ENCODE measurements at regions not wholly inside any gene's neighbourhood (a gene's known extent, or its start where the extent isn't known, plus 50 kb on each side); places are given as distances from the start of the nearest gene placed in this dataset.
"Not testable (repeated sequence)": the region's sequence is repeated elsewhere in the genome, so short reads cannot be mapped to it uniquely, and the experiment has no call there.

DNA sequence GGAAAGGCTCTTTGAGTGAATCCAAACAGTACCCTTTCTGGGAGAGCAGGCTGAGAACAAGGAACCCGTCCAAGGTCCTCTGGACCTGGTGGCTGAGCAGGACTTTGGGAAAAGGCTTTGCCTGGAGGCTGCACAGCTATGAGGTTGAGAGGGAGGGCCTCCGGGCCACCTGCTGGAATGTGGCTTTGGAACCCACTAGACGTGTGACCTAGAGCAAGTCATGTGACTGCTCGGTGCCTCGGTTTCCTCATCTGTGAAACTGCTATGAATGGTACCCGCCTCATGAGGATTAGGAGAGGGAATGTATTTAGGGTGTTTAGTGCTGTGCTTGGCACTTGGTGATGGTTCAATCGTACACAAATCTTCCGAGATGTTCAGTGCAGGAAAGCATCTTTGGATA lies 50.4 kb downstream of the HAPSTR1 start:
- DNase-seq (ENCODE audit: low spot score), result no peak

DNA sequence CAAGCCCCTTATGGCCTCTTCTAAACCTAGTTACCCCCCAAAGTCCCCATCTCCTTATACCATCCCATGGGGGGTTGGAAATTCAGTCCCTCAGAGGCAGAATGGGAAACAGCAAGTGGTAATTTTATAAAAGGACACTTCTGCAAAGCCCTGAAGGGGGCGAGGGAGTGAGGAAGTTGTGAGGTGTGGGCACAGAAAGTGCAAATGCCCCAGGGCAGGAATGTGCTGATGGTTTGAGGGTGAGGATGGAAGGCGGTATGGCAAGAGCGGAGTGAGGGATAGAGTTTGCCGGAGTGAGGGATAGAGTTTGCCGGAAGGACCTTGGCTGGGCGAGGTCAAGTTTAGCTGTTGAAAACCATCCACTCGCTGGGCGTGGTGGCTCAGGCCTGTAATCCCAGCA lies 52.7 kb downstream of the HAPSTR1 start:
- no peak for DNase-seq (ENCODE audit: low spot score)

DNA sequence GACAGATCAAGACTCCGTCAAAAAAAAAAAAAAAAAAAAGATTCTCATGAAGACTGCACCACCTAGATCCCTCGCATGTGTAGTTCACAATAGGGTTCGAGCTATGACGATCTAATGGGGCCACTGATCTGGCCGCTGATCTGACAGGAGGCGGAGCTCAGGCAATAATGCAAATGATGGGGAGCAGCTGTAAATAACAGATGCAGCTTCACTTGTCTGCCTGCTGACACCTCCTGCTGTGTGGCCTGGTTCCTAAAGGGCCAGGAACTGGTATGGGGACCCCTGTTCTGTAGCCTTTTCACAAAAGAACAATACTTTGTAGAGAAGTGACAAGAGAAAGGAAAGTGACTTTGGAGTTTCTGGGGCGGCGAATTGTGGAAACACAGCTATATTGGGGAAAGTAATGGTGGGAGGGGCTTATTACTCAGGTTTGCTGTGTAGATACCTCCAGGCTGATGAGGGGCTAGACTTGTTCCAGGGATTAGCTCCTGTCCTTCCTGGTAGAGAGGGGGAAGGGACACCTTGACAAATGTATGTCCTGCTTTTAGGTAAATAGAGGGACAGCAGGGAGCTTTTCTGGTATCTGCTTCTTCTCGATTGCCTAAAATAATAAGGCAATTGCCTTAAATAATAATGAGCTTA lies 57.1 kb downstream of the HAPSTR1 start:
- no peak for DNase-seq (ENCODE audit: low spot score)

DNA sequence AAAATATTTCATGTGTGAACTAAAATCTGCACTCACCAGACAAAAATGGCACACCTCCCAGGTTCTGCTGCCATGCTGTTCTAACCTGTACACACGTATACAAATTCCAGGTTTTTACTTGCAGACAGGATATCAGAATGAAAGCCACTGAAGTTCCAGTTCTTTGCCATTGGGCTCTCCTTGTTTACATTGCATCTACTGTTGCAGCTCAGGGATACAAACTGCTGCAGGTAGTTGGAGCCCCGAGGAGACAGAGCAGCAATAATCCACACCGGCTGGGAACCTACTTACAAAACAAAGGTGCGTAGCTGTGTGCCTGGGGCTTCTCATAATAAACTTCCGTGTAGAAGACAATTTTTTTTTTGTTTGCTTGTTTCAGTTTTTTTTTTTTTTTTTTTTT lies 59.6 kb downstream of the HAPSTR1 start:
- DNase-seq (ENCODE audit: low spot score), result no peak

GRCh38 chr16:9151597-9151996 lies 60.2 kb downstream of the HAPSTR1 start:
- peak; percentile 34 for DNase-seq (ENCODE audit: low spot score)

DNA sequence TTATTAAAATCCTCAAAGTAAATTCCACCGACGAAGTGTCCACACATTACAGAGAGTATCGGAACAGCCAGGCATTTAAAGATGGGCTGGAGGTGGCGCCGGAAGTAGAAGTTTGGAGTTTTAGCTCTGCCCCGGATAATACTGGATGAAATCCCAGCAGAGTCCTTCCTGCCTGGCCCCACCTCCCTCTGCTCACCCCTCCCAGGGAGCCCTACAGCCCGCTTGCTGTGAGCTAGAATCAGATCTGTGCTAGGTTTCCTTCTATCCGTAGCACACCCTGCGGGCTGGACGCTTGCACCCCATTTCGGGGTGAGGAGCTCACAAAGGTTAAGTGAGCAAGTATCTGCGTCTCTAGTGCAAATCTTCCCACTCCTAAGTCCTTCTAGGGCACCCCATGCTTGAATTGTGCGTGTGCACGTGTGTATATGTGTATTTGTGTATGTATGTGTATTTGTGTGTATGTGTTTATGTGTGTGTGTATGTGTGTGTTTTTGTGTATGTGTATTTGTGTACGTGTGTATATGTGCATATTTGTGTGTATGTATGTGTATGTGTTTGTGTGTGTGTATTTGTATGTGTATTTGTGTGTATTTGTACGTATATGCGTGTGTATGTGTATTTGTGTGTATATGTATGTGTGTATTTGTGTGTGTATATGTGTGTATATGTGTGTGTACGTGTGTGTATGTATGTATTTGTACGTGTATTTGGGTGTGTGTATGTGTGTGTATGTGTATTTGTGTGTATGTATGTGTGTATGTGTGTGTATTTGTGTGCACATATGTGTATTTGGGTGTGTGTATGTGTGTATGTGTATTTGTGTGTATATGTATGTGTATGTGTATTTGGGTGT lies 61.4 kb downstream of the HAPSTR1 start:
- DNase-seq (ENCODE audit: low spot score), result no peak

GRCh38 chr16:9153502-9153864 lies 62.0 kb downstream of the HAPSTR1 start:
- DNase-seq (ENCODE audit: low spot score), result no peak

DNA sequence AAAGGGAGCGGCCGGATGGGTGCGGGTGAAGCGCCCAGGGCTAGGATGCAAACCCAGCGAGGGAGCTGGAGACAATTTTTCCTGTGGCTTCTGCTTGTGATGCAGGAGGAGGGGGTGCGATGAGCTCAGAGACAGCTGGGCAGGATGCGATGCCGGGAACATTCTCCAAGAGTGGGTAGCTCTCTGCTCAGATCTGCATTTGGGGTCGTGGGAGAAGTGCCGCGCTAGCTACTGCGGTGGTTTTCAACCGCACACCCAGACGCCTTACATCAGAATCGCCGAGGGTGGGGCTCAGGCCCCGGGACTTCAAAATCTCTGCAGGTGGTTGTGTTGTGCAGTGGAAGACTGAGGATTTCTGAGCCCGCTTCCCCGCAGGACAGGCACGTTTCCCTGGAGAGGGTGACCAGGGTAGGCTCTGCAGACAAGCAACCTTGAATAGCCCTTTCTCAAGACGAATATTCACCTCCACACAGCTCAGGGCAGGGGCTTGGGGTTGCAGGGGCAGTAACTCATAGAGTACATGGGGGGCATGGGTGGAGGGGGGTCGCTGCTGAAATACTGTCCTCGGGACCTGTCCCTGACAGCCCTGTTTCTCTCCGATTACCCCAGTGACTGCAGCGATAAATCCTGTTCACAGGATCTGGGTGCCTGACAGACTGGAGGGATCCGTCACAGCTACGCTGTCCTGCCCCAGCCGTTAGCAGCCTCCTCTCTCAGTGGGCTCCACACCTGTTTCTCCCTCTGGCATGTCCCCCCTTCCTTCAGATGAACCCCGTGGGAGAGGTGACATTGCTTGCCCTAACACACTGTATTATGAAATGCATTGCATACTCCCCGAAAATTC lies 63.3 kb downstream of the HAPSTR1 start:
- DNase-seq (ENCODE audit: low spot score), result no peak

DNA sequence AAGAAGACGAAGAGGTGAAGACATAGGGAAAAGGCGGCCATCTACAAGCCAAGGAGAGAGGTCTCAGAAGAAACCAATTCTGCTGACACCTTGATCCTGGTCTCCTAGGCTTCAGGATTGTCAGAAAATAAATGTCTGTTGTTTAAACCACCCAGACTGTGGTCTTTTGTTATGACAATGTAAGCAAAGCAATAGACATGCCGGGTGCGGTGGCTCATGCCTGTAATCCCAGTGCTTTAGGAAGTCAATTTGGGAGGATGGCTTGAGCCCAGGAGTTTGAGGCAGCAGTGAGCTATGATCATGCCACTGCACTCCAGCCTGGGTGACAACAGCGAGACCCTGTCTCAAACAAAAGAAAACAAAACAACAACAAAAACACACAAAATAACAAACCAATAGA lies 64.4 kb downstream of the HAPSTR1 start:
- no peak for DNase-seq (ENCODE audit: low spot score)

GRCh38 chr16:9159839-9160550 lies 68.6 kb downstream of the HAPSTR1 start:
- peak; percentile 71 for DNase-seq (ENCODE audit: low spot score)

- DNase-seq (ENCODE audit: low spot score), result no peak
Observed at GRCh38 chr16:9160551-9160911, 69.1 kb downstream of the HAPSTR1 start.

DNA sequence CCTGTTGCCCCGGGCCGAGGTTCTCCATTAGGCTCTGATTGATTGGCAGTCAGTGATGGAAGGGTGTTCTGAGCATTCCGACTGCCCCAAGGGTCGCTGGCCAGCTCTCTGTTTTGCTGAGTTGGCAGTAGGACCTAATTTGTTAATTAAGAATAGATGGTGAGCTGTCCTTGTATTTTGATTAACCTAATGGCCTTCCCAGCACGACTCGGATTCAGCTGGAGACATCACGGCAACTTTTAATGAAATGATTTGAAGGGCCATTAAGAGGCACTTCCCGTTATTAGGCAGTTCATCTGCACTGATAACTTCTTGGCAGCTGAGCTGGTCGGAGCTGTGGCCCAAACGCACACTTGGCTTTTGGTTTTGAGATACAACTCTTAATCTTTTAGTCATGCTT lies 74.2 kb downstream of the HAPSTR1 start:
- no peak for DNase-seq (ENCODE audit: low spot score)

DNA sequence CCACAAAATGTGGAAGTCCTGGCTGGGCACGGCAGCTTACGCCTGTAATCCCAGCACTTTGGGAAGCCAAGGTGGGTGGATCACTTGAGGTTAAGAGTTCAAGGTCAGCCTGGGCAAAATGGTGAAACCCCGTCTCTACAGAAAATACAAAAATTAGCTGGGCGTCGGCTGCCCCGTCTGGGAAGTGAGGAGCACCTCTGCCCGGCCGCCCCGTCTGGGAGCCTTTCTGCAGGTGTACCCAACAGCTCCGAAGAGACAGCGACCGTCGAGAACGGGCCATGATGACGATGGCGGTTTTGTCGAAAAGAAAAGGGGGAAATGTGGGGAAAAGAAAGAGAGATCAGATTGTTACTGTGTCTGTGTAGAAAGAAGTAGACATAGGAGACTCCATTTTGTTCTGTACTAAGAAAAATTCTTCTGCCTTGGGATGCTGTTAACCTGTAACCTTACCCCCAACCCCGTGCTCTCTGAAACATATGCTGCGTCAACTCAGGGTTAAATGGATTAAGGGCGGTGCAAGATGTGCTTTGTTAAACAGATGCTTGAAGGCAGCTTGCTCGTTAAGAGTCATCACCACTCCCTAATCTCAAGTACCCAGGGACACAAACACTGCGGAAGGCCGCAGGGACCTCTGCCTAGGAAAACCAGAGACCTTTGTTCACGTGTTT lies 75.0 kb downstream of the HAPSTR1 start:
- not testable (repeated sequence) for DNase-seq (ENCODE audit: low spot score)

GRCh38 chr16:9169094-9169493 lies 77.7 kb downstream of the HAPSTR1 start:
- no peak for DNase-seq (ENCODE audit: low spot score)

- no peak for DNase-seq (ENCODE audit: low spot score)
Observed at GRCh38 chr16:9170470-9170869, 79.0 kb downstream of the HAPSTR1 start.

DNA sequence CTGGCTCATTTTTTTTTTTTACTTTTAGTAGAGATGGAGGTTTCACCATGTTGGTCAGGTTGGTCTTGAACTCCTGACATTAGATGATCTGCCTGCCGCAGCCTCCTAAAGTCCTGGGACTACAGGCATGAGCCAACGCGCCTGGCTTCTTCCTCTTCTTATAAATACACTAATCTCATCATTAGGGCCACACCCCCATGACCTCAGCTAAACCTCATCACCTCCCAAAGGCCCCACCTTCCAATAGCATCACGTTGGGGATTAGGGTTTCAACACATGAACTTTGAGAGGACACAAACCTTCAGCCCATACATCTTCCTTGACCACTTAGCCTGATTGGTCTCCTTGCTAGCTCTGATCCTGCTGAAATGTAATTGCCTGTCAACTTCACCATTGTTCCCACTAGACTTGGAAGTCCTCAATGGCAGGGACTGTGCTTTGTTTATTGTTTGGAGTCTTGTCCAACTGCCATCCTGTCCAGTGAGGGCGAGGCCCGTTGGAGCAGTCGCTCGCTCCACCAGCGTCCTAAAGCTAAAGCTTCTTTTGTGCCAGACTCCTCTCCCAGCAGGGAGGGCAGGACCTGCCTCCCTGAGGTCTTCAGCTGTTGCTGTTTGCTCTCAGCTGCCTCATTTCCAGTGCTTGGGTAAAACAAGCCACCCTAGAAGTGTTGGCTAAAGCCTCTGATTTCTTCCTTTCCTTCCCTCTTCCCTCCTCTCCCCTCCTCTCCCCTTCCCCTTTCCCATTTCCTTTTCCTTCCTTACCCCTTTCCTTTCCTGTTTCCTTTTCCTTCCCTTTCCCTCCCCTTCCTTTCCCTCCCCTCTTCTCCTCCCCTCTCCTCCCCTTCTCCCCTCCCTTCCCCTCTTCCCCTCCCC lies 85.3 kb downstream of the HAPSTR1 start:
- no peak for DNase-seq (ENCODE audit: low spot score)

DNA sequence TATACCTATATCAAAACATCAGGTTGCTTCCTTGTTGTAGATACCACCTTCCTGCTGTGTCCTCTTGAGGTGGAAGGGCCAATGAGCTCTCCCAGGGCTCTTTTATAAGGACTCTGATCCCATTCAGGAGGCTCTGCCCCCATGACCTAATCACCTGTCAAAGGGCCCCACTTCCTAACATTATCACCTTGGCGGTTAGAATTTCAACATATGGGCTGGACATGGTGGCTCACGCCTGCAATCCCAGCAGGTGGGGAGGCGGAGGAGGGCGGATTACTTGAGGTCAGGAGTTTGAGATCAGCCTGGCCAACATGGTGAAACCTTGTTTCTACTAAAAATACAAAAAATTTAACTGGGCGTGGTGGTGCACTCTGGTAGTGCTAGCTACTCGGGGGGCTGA lies 86.4 kb downstream of the HAPSTR1 start:
- no peak for DNase-seq (ENCODE audit: low spot score)

DNA sequence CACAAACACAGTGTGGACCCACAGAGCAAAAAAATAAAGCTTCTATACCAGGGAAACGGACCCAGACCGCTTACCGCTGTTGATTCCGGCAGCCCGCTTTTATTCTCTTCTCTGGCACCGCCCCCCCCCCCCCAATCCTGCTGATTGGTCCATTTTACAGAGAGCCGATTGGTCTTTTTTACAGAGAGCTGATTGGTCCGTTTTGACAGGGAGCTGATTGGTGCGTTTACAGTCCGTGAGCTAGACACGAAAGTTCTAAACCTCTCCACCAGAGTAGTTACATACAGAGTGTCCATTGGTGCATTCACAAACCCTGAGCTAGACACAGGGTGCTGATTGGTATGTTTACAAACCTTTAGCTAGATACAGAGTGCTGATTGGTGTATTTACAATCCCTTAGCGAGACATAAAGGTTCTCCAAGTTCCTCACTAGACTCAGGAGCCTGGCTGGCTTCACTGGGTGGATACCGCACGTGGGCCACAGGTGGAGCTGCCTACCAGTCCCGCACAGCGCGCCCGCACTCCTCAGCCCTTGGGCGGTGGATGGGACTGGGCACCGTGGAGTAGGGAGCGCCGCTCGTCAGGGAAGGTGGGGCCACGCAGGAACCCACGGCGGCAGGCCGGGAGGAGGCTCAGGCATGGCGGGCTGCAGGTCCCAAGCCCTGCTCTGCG lies 92.4 kb downstream of the HAPSTR1 start:
- DNase-seq (ENCODE audit: low spot score), result no peak

DNA sequence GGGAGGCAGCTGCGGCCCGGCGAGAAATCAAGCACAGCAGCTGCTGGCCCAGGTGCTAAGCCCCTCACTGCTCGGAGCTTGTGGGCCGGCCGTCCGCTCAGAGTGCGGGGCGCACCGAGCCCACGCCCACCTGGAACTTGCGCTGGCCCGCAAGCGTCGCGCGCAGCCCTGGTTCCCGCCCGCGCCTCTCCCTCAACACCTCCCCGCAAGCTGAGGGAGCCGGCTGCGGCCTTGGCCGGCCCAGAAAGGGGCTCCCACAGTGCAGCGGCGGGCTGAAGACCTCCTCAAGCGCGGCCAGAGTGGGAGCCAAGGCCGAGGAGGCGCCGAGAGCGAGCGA lies 92.9 kb downstream of the HAPSTR1 start:
- DNase-seq (ENCODE audit: low spot score), result no peak

- no peak for DNase-seq (ENCODE audit: low spot score)
Observed at GRCh38 chr16:9185381-9185780, 93.9 kb downstream of the HAPSTR1 start.
